ENCODE measurements at regions not wholly inside any gene's neighbourhood (a gene's known extent, or its start where the extent isn't known, plus 50 kb on each side); places are given as distances from the start of the nearest gene placed in this dataset.

DNA sequence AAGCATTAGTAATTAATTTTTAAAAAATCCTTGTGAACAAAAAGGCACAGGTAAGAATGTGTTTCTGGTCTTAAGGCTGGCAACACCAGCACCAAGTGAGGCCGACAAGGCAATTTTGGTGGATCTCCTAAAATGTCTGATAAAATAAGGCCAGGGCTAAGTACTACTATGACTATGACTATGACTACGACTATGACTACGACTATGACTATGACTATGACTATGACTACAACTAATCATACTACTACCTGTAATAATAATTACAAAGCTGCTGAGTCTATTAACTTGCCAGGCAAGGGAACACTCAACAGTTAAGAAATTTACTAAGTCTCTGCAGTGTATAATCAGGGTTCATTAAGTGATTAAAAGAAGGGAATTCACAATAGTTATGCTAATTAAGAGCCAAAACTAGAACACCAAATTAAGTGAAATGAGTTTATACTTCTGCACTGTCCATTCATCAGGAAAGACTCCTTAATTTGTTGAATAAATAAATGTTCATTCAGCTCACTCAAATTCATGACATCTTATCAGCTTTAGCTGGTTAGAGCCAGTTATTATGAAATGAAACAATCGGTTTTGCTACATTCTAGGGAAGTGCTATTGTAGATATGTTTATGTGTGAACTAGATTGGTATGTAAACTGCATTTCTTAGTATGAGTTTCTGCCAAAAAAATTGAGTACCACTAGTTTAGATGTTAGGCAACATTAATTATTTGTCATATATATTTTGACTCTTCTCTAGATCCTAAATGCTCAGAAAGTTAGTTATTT lies 1626.2 kb upstream of the PCDH20 start:
- TF ChIP-seq, protein P1, sequence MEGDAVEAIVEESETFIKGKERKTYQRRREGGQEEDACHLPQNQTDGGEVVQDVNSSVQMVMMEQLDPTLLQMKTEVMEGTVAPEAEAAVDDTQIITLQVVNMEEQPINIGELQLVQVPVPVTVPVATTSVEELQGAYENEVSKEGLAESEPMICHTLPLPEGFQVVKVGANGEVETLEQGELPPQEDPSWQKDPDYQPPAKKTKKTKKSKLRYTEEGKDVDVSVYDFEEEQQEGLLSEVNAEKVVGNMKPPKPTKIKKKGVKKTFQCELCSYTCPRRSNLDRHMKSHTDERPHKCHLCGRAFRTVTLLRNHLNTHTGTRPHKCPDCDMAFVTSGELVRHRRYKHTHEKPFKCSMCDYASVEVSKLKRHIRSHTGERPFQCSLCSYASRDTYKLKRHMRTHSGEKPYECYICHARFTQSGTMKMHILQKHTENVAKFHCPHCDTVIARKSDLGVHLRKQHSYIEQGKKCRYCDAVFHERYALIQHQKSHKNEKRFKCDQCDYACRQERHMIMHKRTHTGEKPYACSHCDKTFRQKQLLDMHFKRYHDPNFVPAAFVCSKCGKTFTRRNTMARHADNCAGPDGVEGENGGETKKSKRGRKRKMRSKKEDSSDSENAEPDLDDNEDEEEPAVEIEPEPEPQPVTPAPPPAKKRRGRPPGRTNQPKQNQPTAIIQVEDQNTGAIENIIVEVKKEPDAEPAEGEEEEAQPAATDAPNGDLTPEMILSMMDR (IDR thresholded peaks at IDR 0.05; ENCODE audit: unreplicated experiment): no peak
- no peak overlapping the region for H3K4me3 Mint-ChIP-seq (ENCODE audit: low read depth)
- H3K27ac Mint-ChIP-seq: no peak overlapping the region
- H3K27me3 Mint-ChIP-seq: no peaks in the 10 kb centered on the region
- no peaks in the 10 kb centered on the region for H3K36me3 Mint-ChIP-seq (ENCODE audit: insufficient read depth)
- no peak for DNase-seq (ENCODE audit: low spot score, unreplicated experiment)
- H3K9me3 Mint-ChIP-seq (ENCODE audit: low read depth): peaks cover 15% of the 10 kb centered on the region
- H3K4me1 Mint-ChIP-seq (ENCODE audit: low read depth): peaks cover 2% of the 10 kb centered on the region

DNA sequence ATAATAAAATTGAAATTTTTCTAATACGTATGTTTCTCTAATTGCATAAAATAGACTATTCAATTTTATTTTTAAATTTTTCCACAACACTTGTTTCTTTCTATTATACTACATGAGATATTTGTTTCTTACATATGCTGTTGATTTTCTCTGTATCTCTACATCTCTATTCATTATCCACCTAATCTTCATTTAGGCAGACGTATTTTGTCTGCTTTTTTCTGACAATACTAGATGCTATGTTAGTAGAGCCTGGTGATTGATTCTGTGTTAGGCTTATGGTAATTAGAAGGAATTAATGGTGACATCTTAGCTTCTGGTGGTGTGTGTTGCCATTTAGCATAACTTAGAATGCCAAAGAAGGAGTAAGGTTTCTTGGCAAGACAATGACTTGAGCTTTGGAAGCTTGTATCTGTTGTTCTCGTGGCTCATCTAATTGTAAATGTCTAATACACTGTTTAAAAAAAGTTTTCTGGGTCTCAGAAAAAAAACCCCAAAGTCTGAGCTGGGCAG lies 1610.7 kb upstream of the PCDH20 start:
- TF ChIP-seq, protein P1 (IDR thresholded peaks at IDR 0.05; ENCODE audit: unreplicated experiment): no peak
- Mint-ChIP-seq H3K27ac (no peak overlapping the region), H3K36me3 (ENCODE audit: insufficient read depth) (no peaks in the 10 kb centered on the region), H3K9me3 (ENCODE audit: low read depth) (peaks cover 2% of the 10 kb centered on the region), H3K4me3 (ENCODE audit: low read depth) (no peak overlapping the region), H3K4me1 (ENCODE audit: low read depth) (peaks cover 4% of the 10 kb centered on the region), H3K27me3 (no peaks in the 10 kb centered on the region)
- DNase-seq (ENCODE audit: low spot score, unreplicated experiment): no peak

DNA sequence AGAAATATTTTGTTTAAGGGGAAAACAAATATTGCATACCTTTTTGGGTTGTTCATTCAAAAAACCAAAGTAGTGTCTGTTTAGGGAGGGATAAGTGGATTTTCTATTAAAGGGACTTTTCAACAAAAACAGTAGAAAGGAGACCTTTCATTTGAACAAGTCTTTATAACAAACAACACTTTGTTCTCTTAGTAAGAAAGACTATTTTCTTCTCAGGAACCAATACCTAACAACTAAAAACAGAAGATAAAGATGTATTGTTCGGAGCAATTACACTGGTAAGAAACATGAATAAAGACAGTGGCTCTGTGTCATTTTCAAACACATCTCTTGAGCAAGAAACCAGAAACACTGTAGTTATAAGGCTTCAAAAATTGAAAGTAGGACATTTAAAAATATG lies 1610.1 kb upstream of the PCDH20 start:
- Mint-ChIP-seq H3K4me1 (ENCODE audit: low read depth) (peaks cover 4% of the 10 kb centered on the region), H3K27ac (no peak overlapping the region), H3K4me3 (ENCODE audit: low read depth) (no peak overlapping the region), H3K27me3 (no peaks in the 10 kb centered on the region), H3K9me3 (ENCODE audit: low read depth) (peaks cover 2% of the 10 kb centered on the region), H3K36me3 (ENCODE audit: insufficient read depth) (no peaks in the 10 kb centered on the region)
- no peak for DNase-seq (ENCODE audit: low spot score, unreplicated experiment)
- TF ChIP-seq, protein P1 (IDR thresholded peaks at IDR 0.05; ENCODE audit: unreplicated experiment): no peak

DNA sequence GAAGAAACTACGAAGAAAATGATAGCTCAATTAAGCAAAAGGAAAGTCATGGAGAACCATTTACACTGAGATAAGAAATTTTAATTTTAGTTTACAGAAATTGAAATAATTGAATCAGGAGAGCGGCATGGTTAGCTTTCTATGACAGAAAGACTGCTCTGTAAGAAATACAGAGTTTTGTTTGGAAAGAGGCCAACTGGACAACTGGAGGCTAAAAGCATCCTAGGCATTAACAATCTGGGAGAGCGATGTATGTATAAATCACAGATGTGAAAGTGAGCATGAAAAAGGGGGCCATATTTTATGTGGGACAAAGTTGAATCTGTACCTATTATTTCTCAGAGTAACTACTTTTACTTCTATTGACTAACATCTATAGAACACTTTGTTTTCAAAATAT lies 1608.8 kb upstream of the PCDH20 start:
- Mint-ChIP-seq H3K27me3 (no peaks in the 10 kb centered on the region), H3K4me3 (ENCODE audit: low read depth) (no peak overlapping the region), H3K4me1 (ENCODE audit: low read depth) (peaks cover 4% of the 10 kb centered on the region), H3K36me3 (ENCODE audit: insufficient read depth) (no peaks in the 10 kb centered on the region), H3K9me3 (ENCODE audit: low read depth) (peaks cover under 1% of the 10 kb centered on the region), H3K27ac (no peak overlapping the region)
- TF ChIP-seq, protein P1 (IDR thresholded peaks at IDR 0.05; ENCODE audit: unreplicated experiment): no peak
- no peak for DNase-seq (ENCODE audit: low spot score, unreplicated experiment)

DNA sequence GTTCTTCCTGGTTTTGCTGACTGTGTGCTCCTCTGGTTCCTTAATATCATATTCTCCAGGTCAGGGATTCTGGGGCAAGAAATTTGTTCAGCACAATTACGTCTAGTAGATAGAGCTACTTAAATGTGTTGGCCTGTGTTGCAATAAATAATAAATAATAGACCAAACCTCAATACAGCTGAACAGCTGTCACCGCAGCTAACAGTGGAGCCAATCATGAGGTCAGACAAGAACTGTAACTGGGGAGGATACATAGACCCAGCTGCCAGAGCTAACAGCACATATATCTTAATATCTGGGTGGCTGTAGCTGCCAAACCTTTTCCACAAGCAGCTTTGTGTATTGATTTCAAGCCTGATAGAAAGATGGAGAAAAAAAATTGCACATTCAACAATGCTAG lies 1596.3 kb upstream of the PCDH20 start:
- TF ChIP-seq, protein P1 (IDR thresholded peaks at IDR 0.05; ENCODE audit: unreplicated experiment): no peak
- Mint-ChIP-seq H3K4me3 (ENCODE audit: low read depth) (no peak overlapping the region), H3K27ac (no peak overlapping the region), H3K9me3 (ENCODE audit: low read depth) (peaks cover 35% of the 10 kb centered on the region), H3K27me3 (no peaks in the 10 kb centered on the region), H3K36me3 (ENCODE audit: insufficient read depth) (peaks cover 1% of the 10 kb centered on the region), H3K4me1 (ENCODE audit: low read depth) (no peaks in the 10 kb centered on the region)
- no peak for DNase-seq (ENCODE audit: low spot score, unreplicated experiment)
